C4-2B (cell line): ENCODE measurements at regions not wholly inside any gene's neighbourhood (a gene's known extent, or its start where the extent isn't known, plus 50 kb on each side); places are given as distances from the start of the nearest gene placed in this dataset.

Source experiments
- CTCF ChIP-seq: fragments of 450-650 bp; conservative IDR thresholded peaks from 2 replicates; pipeline ENCODE4 v1.5.1; 2017; ENCODE audit warnings: mild to moderate bottlenecking
- ZFX ChIP-seq: fragments of 450-650 bp; IDR thresholded peaks from 2 replicates; pipeline ENCODE4 v1.6.1; 2017

- TF ChIP-seq CTCF (no peak), ZFX (no peak)
Observed at GRCh38 chr11:113549611-113550578, 74.7 kb upstream of the DRD2 start.
